ENCODE measurements at regions not wholly inside any gene's neighbourhood (a gene's known extent, or its start where the extent isn't known, plus 50 kb on each side); places are given as distances from the start of the nearest gene placed in this dataset.

DNA sequence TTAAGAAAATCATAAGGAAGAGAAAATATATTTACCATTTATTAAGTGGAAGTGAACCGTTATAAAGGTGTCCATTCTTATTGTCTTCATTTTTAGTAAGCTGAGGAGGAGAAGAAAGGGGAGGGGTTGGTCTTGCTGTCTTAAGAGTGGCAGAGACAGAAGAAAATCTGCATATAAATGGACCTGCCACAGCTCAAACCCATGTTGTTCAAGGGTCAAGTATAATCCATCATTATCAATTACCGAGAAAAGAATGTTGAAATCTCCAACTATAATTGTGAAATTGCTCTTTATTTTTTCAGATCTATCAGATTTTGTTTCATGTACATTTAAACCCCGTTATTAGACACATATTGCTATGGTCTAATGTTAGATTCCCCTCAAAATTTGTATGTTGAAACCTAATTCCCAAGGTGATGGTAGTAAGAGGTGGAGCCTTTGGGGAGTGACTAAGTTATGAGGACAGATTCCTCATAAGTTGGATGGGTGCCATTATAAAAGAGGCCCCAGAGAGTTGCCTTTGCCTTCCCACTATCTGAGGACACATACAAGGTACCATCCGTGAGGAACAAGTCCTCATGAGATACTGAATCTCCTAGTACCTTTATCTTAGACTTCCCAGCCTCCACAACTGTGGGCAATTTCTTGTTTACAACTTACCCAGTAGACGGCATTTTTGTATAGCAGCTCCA lies 58.5 kb upstream of the SMAD1 start:
- no peak for TF ChIP-seq RARB (CRISPR knock-in tag; IDR thresholded peaks at IDR 0.05)
- no peak for TF ChIP-seq ARNTL (CRISPR knock-in tag; IDR thresholded peaks at IDR 0.05; ENCODE audit: borderline replicate concordance, low read depth)
- no peak for TF ChIP-seq ESRRG (CRISPR knock-in tag; IDR thresholded peaks at IDR 0.05)
- no peak for TF ChIP-seq CSRNP3 (CRISPR knock-in tag; IDR thresholded peaks at IDR 0.05)
- no peak for TF ChIP-seq CREB5 (CRISPR knock-in tag; IDR thresholded peaks at IDR 0.05; ENCODE audit: low read depth)
- TF ChIP-seq ZNF565 (CRISPR knock-in tag; conservative IDR thresholded peaks at IDR 0.05; ENCODE audit: low read depth), result no peak
- no peak for TF ChIP-seq TCF4 (CRISPR knock-in tag; IDR thresholded peaks at IDR 0.05; ENCODE audit: borderline replicate concordance)
- no peak for TF ChIP-seq ZNF70 (CRISPR knock-in tag; IDR thresholded peaks at IDR 0.05)
- TF ChIP-seq ZFP30 (CRISPR knock-in tag; IDR thresholded peaks at IDR 0.05), result no peak
- no peak for TF ChIP-seq POU6F1 (CRISPR knock-in tag; IDR thresholded peaks at IDR 0.05; ENCODE audit: borderline replicate concordance, low read depth)
- ATAC-seq, result no peak

- TF ChIP-seq PPARA (CRISPR knock-in tag; IDR thresholded peaks at IDR 0.05; ENCODE audit: borderline replicate concordance) (no peak), RARB (CRISPR knock-in tag; IDR thresholded peaks at IDR 0.05) (no peak), BACH2 (CRISPR knock-in tag; IDR thresholded peaks at IDR 0.05; ENCODE audit: borderline replicate concordance) (no peak), GLIS3 (CRISPR knock-in tag; IDR thresholded peaks at IDR 0.05) (no peak), ESRRG (CRISPR knock-in tag; IDR thresholded peaks at IDR 0.05) (no peak), TOX (CRISPR knock-in tag; IDR thresholded peaks at IDR 0.05; ENCODE audit: borderline replicate concordance) (no peak), ZFP30 (CRISPR knock-in tag; IDR thresholded peaks at IDR 0.05) (no peak), ARNTL (CRISPR knock-in tag; IDR thresholded peaks at IDR 0.05; ENCODE audit: borderline replicate concordance, low read depth) (no peak), TCF4 (CRISPR knock-in tag; IDR thresholded peaks at IDR 0.05; ENCODE audit: borderline replicate concordance) (no peak), ZC3H10 (CRISPR knock-in tag; IDR thresholded peaks at IDR 0.05) (no peak), POU6F1 (CRISPR knock-in tag; IDR thresholded peaks at IDR 0.05; ENCODE audit: borderline replicate concordance, low read depth) (no peak)
- TF ChIP-seq, protein P1, sequence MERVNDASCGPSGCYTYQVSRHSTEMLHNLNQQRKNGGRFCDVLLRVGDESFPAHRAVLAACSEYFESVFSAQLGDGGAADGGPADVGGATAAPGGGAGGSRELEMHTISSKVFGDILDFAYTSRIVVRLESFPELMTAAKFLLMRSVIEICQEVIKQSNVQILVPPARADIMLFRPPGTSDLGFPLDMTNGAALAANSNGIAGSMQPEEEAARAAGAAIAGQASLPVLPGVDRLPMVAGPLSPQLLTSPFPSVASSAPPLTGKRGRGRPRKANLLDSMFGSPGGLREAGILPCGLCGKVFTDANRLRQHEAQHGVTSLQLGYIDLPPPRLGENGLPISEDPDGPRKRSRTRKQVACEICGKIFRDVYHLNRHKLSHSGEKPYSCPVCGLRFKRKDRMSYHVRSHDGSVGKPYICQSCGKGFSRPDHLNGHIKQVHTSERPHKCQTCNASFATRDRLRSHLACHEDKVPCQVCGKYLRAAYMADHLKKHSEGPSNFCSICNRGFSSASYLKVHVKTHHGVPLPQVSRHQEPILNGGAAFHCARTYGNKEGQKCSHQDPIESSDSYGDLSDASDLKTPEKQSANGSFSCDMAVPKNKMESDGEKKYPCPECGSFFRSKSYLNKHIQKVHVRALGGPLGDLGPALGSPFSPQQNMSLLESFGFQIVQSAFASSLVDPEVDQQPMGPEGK (CRISPR knock-in tag; IDR thresholded peaks at IDR 0.05; ENCODE audit: borderline replicate concordance), result no peak
- ATAC-seq, result no peak
Measured at GRCh38 chr4:145420595-145421214, 60.9 kb upstream of the SMAD1 start.

- TF ChIP-seq GLIS3 (CRISPR knock-in tag; IDR thresholded peaks at IDR 0.05) (no peak), TOX (CRISPR knock-in tag; IDR thresholded peaks at IDR 0.05; ENCODE audit: borderline replicate concordance) (no peak), POU6F1 (CRISPR knock-in tag; IDR thresholded peaks at IDR 0.05; ENCODE audit: borderline replicate concordance, low read depth) (no peak), ISL1 (CRISPR knock-in tag; IDR thresholded peaks at IDR 0.05) (no peak), ZFP3 (CRISPR knock-in tag; IDR thresholded peaks at IDR 0.05) (no peak)
- ATAC-seq, result no peak
Measured at GRCh38 chr4:145418739-145419138, 62.9 kb upstream of the SMAD1 start.

Data from SK-N-SH treated with all-trans-retinoic acid at 6 μM for 48 hours (cell line).